Caco-2 (cell line): ENCODE measurements at regions not wholly inside any gene's neighbourhood (a gene's known extent, or its start where the extent isn't known, plus 50 kb on each side); places are given as distances from the start of the nearest gene placed in this dataset.

ENCODE experiments used
- BruUV-seq: library from RNA; stranded (reverse); fragments of 400-500 nt; replicated peaks from 2 replicates; lab custom pipeline; 2021; lab: Mats Ljungman, UMichigan
- CTCF ChIA-PET: fragments of 300-600 bp; sonication (Branson Sonifier 250); formaldehyde crosslinking; loops from one replicate; lab custom pipeline; 2022; ENCODE audit warnings: antibody characterized with exemption; lab: Charles Lee
- POLR2A ChIA-PET: fragments of 300-600 bp; sonication (Branson Sonifier 250); formaldehyde crosslinking; loops from one replicate; lab custom pipeline; 2022; ENCODE audit warnings: antibody characterized with exemption; lab: Charles Lee
- DNase-seq, 2 experiments: peaks; one replicate each; pipeline versions ENCODE4 v3.0.0 to v3.0.0-alpha.2; 2020 to 2022
- H3K27me3 ChIP-seq: replicated peaks from 2 replicates; pipeline ENCODE4 v1.6.0; 2011; ENCODE audit warnings: low read length; ENCODE audit not compliant: control insufficient read depth, insufficient read depth
- H3K36me3 ChIP-seq: 2 replicates; pipeline ENCODE4 v1.5.1; 2011; ENCODE audit warnings: low read length; ENCODE audit not compliant: control insufficient read depth, insufficient read depth
- H3K4me1 ChIP-seq: fragments of 250-450 bp; sonication (Bioruptor Pico); 2 replicates; pipeline ENCODE4 v1.5.1; 2020; ENCODE audit warnings: mild to moderate bottlenecking
- H3K4me3 ChIP-seq: 2 replicates; pipeline ENCODE4 v1.5.1; 2011; ENCODE audit warnings: low read depth, mild to moderate bottlenecking, control low read depth, low read length
- H3K9me3 ChIP-seq: fragments of 250-450 bp; sonication (Bioruptor Pico); 2 replicates; pipeline ENCODE4 v1.5.1; 2020; ENCODE audit warnings: mild to moderate bottlenecking, moderate library complexity
- H3K27ac Mint-ChIP-seq: one replicate; pipeline ENCODE4 v1.8.0; 2022; ENCODE audit warnings: mixed read lengths; ENCODE audit not compliant: unreplicated experiment
- H3K27me3 Mint-ChIP-seq: one replicate; pipeline ENCODE4 v1.8.0; 2022; ENCODE audit warnings: mixed read lengths; ENCODE audit not compliant: insufficient read depth, unreplicated experiment
- H3K36me3 Mint-ChIP-seq: one replicate; pipeline ENCODE4 v1.8.0; 2022; ENCODE audit warnings: mild to moderate bottlenecking, mixed read lengths; ENCODE audit not compliant: insufficient read depth, unreplicated experiment
- H3K4me1 Mint-ChIP-seq: one replicate; pipeline ENCODE4 v1.8.0; 2022; ENCODE audit warnings: low read depth, mixed read lengths; ENCODE audit not compliant: unreplicated experiment
- H3K4me3 Mint-ChIP-seq: one replicate; pipeline ENCODE4 v1.8.0; 2022; ENCODE audit warnings: mild to moderate bottlenecking, moderate library complexity, mixed read lengths; ENCODE audit not compliant: unreplicated experiment
- H3K9me3 Mint-ChIP-seq: one replicate; pipeline ENCODE4 v1.8.0; 2022; ENCODE audit warnings: mixed read lengths; ENCODE audit not compliant: unreplicated experiment
- intact Hi-C: fragments of 100-400 bp; cut with micrococcal nuclease; formaldehyde crosslinking; loops from one replicate; pipeline ENCODE4 v1.10.0; 2022; ENCODE audit not compliant: unreplicated experiment
- TF ChIP-seq, protein P1 (sequence below), 2 experiments: fragments of 200-600 bp in 1 of 2; IDR thresholded peaks; 1 replicate in 1 of 2; 2 replicates in 1 of 2; pipeline versions ENCODE4 v1.5.1 to v1.8.0; 2011 to 2022; ENCODE audit warnings: antibody characterized with exemption in 1 of 2, control low read depth in 1 of 2, inconsistent platforms in 1 of 2, low read depth in 1 of 2, low read length in 1 of 2, mild to moderate bottlenecking in 1 of 2, moderate library complexity in 1 of 2; ENCODE audit not compliant: insufficient read depth in 1 of 2, severe bottlenecking in 1 of 2, unreplicated experiment in 1 of 2

GRCh38 chr2:146734042-146734820 is 1110.6 kb upstream of the ACVR2A start:
- peak in 1 of 2 experiments; percentile 47 for DNase-seq
- no peaks in the 10 kb centered on the region for H3K4me1 Mint-ChIP-seq

DNA sequence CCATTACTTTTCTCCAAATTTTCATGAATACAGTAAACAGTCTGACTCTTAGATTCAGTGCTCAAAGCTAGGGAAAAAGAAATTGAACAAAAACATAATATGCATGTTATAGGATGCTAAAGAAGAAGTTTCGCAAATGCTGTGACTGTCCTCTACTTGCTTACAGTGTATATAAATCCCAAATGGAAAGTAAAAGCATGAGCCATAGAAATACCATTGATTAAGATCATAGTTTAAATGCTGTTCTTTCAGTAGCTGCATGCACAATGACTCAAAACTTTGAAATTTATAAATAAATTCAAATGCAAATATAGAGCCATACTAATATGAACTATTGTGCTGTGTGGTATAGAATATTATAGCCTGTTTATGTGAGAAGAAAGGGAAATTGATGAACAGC is 1113.9 kb upstream of the ACVR2A start:
- Histone ChIP-seq H3K27me3 (no peaks in the 10 kb centered on the region), H3K36me3 (no peaks in the 10 kb centered on the region), H3K4me3 (no peak overlapping the region), H3K9me3 (no peaks in the 10 kb centered on the region), H3K4me1 (no peaks in the 10 kb centered on the region)
- BruUV-seq: no TSS peak
- Mint-ChIP-seq H3K27ac (no peak overlapping the region), H3K9me3 (no peaks in the 10 kb centered on the region), H3K27me3 (no peaks in the 10 kb centered on the region), H3K36me3 (no peaks in the 10 kb centered on the region), H3K4me3 (no peak overlapping the region), H3K4me1 (no peaks in the 10 kb centered on the region)
- TF ChIP-seq, protein P1, sequence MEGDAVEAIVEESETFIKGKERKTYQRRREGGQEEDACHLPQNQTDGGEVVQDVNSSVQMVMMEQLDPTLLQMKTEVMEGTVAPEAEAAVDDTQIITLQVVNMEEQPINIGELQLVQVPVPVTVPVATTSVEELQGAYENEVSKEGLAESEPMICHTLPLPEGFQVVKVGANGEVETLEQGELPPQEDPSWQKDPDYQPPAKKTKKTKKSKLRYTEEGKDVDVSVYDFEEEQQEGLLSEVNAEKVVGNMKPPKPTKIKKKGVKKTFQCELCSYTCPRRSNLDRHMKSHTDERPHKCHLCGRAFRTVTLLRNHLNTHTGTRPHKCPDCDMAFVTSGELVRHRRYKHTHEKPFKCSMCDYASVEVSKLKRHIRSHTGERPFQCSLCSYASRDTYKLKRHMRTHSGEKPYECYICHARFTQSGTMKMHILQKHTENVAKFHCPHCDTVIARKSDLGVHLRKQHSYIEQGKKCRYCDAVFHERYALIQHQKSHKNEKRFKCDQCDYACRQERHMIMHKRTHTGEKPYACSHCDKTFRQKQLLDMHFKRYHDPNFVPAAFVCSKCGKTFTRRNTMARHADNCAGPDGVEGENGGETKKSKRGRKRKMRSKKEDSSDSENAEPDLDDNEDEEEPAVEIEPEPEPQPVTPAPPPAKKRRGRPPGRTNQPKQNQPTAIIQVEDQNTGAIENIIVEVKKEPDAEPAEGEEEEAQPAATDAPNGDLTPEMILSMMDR (IDR thresholded peaks at IDR 0.05; ENCODE audit: insufficient read depth in 1 of 2, low read depth in 1 of 2, low read length in 1 of 2, severe bottlenecking in 1 of 2, unreplicated experiment in 1 of 2): no peak
- intact Hi-C loops: loop anchor here (10.0 kb wide), 1 partner anchor 194 kb away; no protein-coding TSS in a partner anchor
- ChIA-PET POLR2A (no interaction called here), CTCF (no interaction called here)
- DNase-seq: no peak

More at GRCh38 chr2:146734042-146734820, 1110.6 kb upstream of the ACVR2A start:
- peaks cover 2% of the 10 kb centered on the region for H3K27me3 Mint-ChIP-seq
- no TSS peak for BruUV-seq
- H3K9me3 Mint-ChIP-seq: no peaks in the 10 kb centered on the region
- ChIA-PET CTCF (interaction anchor here (0.9 to 1.0 kb wide), 2 partner anchors 65 to 1177 kb away, joined by 3 read pairs; no protein-coding TSS in a partner anchor), POLR2A (no interaction called here)
- H3K36me3 ChIP-seq: no peaks in the 10 kb centered on the region
- no peaks in the 10 kb centered on the region for H3K27me3 ChIP-seq
- H3K4me3 Mint-ChIP-seq: no peak overlapping the region
- no peaks in the 10 kb centered on the region for H3K36me3 Mint-ChIP-seq
- intact Hi-C loops: loop anchor here (1.0 to 10.0 kb wide), 2 partner anchors 191 to 1177 kb away; no protein-coding TSS in a partner anchor
- no peaks in the 10 kb centered on the region for H3K9me3 ChIP-seq
- H3K4me3 ChIP-seq: no peak overlapping the region
- TF ChIP-seq, protein P1 (IDR thresholded peaks at IDR 0.05; ENCODE audit: insufficient read depth in 1 of 2, low read depth in 1 of 2, low read length in 1 of 2, severe bottlenecking in 1 of 2, unreplicated experiment in 1 of 2): peak; percentile 32 to 44
- no peaks in the 10 kb centered on the region for H3K4me1 ChIP-seq
- H3K27ac Mint-ChIP-seq: no peak overlapping the region

DNA sequence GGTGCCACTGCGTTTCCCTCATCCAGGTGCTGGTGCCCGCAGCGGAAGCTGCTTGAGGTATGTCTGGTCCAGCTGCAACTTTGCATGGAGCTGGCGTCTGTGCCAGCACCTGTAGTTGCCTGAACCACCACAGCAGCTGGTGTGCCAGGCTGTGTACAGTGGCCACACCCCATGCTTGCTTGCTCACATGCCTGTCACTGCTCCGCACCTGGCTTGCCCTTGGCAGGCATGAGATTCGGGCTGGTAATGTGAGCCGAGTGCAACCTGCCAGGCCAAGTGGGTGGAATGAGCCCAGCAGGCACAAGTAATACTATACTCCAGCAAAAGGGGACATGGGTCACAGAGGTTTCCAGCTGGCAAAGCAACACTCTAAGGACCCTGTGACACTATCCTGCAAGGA is 1123.3 kb upstream of the ACVR2A start:
- CTCF ChIA-PET: no interaction called here

More for the DNA sequence above, 1123.3 kb upstream of the ACVR2A start:
- Histone ChIP-seq H3K27me3 (no peaks in the 10 kb centered on the region), H3K36me3 (no peaks in the 10 kb centered on the region), H3K4me1 (no peaks in the 10 kb centered on the region), H3K9me3 (peaks cover 13% of the 10 kb centered on the region; the same call in 1 of the 2 replicates), H3K4me3 (no peak overlapping the region)
- Mint-ChIP-seq H3K4me1 (no peaks in the 10 kb centered on the region), H3K4me3 (no peak overlapping the region), H3K27ac (no peak overlapping the region), H3K9me3 (no peaks in the 10 kb centered on the region), H3K27me3 (no peaks in the 10 kb centered on the region), H3K36me3 (no peaks in the 10 kb centered on the region)
- DNase-seq: no peak
- POLR2A ChIA-PET: no interaction called here
- intact Hi-C loops: no loop called here
- TF ChIP-seq, protein P1 (IDR thresholded peaks at IDR 0.05; ENCODE audit: insufficient read depth in 1 of 2, low read depth in 1 of 2, low read length in 1 of 2, severe bottlenecking in 1 of 2, unreplicated experiment in 1 of 2): no peak
- no TSS peak for BruUV-seq
